Endothelial cell of umbilical vein (primary cell): ENCODE measurements at regions not wholly inside any gene's neighbourhood (a gene's known extent, or its start where the extent isn't known, plus 50 kb on each side); places are given as distances from the start of the nearest gene placed in this dataset.

Source experiments
- BruUV-seq: library from RNA; stranded (reverse); fragments of 400-500 nt; replicated peaks from 2 replicates; lab custom pipeline; 2021; lab: Mats Ljungman, UMichigan
- CTCF ChIA-PET: fragments of 300-600, 350-600 bp; sonication (Branson Sonifier 250); formaldehyde crosslinking; loops from one replicate; lab custom pipeline; 2021; ENCODE audit warnings: antibody characterized with exemption, inconsistent platforms; lab: Charles Lee
- POLR2A ChIA-PET: fragments of 300-600, 350-600 bp; sonication (Branson Sonifier 250); formaldehyde crosslinking; loops from one replicate; lab custom pipeline; 2021; ENCODE audit warnings: antibody characterized with exemption, inconsistent platforms; lab: Charles Lee
- DNase-seq: peaks from one replicate; pipeline ENCODE4 v3.0.0-alpha.2; 2011; ENCODE audit warnings: low read depth, low spot score
- FAIRE-seq: peaks from 2 replicates; lab custom pipeline; 2011; peaks lifted over from hg19 to GRCh38; lab: Jason Lieb, UNC
- H2AFZ ChIP-seq: 2 replicates; pipeline ENCODE4 v1.6.0; 2012; ENCODE audit warnings: low read depth, low read length, control low read depth, inconsistent platforms
- H3K27ac ChIP-seq: 2 replicates; pipeline ENCODE4 v1.5.1; 2011; ENCODE audit warnings: low read depth, mild to moderate bottlenecking, control low read depth, low read length, moderate library complexity; ENCODE audit not compliant: insufficient read depth
- H3K27me3 ChIP-seq, 2 experiments: 2 replicates each; pipeline versions ENCODE4 v1.6.0 to v1.6.1; 2011; ENCODE audit warnings: low read length in 2 of 2, mixed read lengths in 1 of 2; ENCODE audit not compliant: control insufficient read depth in 2 of 2, insufficient read depth in 2 of 2
- H3K36me3 ChIP-seq, 2 experiments: 2 replicates in 1 of 2; 3 replicates in 1 of 2; pipeline ENCODE4 v1.5.1; 2011; ENCODE audit warnings: low read length in 2 of 2, mild to moderate bottlenecking in 1 of 2, moderate library complexity in 1 of 2; ENCODE audit not compliant: control insufficient read depth in 2 of 2, insufficient read depth in 2 of 2; ENCODE audit errors: extremely low read depth in 1 of 2
- H3K4me1 ChIP-seq: 3 replicates; pipeline ENCODE4 v1.5.1; 2011; ENCODE audit warnings: mild to moderate bottlenecking, low read length; ENCODE audit not compliant: control insufficient read depth, insufficient read depth; ENCODE audit errors: extremely low read depth
- H3K4me2 ChIP-seq: 2 replicates; pipeline ENCODE4 v1.6.1; 2011; ENCODE audit warnings: low read length, control low read depth, mixed read lengths; ENCODE audit not compliant: insufficient read depth
- H3K4me3 ChIP-seq, 3 experiments: fragments of 200-600 bp in 1 of 3; sonication (generic), shearing (Covaris generic) in 1 of 3; replicated peaks in 1 of 3; 2 replicates each; pipeline ENCODE4 v1.5.1; 2011 to 2016; ENCODE audit warnings: control low read depth in 3 of 3, low read length in 3 of 3, mild to moderate bottlenecking in 2 of 3, inconsistent platforms in 1 of 3, low read depth in 1 of 3, moderate library complexity in 1 of 3; ENCODE audit not compliant: insufficient read depth in 1 of 3
- H3K79me2 ChIP-seq: 2 replicates; pipeline ENCODE4 v1.6.0; 2012; ENCODE audit warnings: low read length, inconsistent platforms; ENCODE audit not compliant: control insufficient read depth, insufficient read depth
- H3K9ac ChIP-seq: replicated peaks from 2 replicates; pipeline ENCODE3; 2011; ENCODE audit warnings: low read length, control low read depth; ENCODE audit not compliant: insufficient read depth; ENCODE audit errors: extremely low read depth
- H3K9me1 ChIP-seq: replicated peaks from 3 replicates; pipeline ENCODE4 v1.6.0; 2011; ENCODE audit warnings: mild to moderate bottlenecking, low read length; ENCODE audit not compliant: control insufficient read depth, insufficient read depth; ENCODE audit errors: extremely low read depth
- H3K9me3 ChIP-seq: replicated peaks from 2 replicates; pipeline ENCODE4 v1.5.1; 2012; ENCODE audit warnings: low read length, inconsistent platforms; ENCODE audit not compliant: control insufficient read depth, insufficient read depth
- H4K20me1 ChIP-seq: replicated peaks from 2 replicates; pipeline ENCODE3; 2011; ENCODE audit warnings: mild to moderate bottlenecking, low read length; ENCODE audit not compliant: control insufficient read depth, insufficient read depth; ENCODE audit errors: extremely low read depth
- FOS ChIP-seq: IDR thresholded peaks from 2 replicates; pipeline ENCODE4 v1.6.1; 2011; ENCODE audit warnings: mild to moderate bottlenecking, low read length, moderate library complexity, borderline replicate concordance; ENCODE audit not compliant: insufficient read depth
- GATA2 ChIP-seq: IDR thresholded peaks from 2 replicates; pipeline ENCODE4 v1.7.0; 2011; ENCODE audit warnings: low read depth, mild to moderate bottlenecking, moderate library complexity, mixed read lengths, low read length; ENCODE audit not compliant: insufficient read length, insufficient read depth
- JUN ChIP-seq: IDR thresholded peaks from 2 replicates; pipeline ENCODE4 v1.6.1; 2011; ENCODE audit warnings: borderline replicate concordance, low read depth; ENCODE audit not compliant: insufficient read length, insufficient read depth
- MYC ChIP-seq: IDR thresholded peaks from one replicate; pipeline ENCODE4 v1.6.1; 2011; ENCODE audit warnings: mild to moderate bottlenecking, low read depth, low read length
- POLR2A ChIP-seq: IDR thresholded peaks from 2 replicates; pipeline ENCODE4 v1.6.1; 2012; ENCODE audit warnings: low read depth, mild to moderate bottlenecking, control low read depth, low read length
- POLR2AphosphoS5 ChIP-seq: IDR thresholded peaks from 2 replicates; pipeline ENCODE4 v1.6.1; 2012; ENCODE audit warnings: low read depth, mild to moderate bottlenecking, control low read depth, low read length, moderate library complexity; ENCODE audit not compliant: insufficient read depth
- dilution Hi-C: fragments of 300-500 bp; cut with MboI; formaldehyde crosslinking; loops from one replicate; pipeline ENCODE4 v1.15.0; 2019; ENCODE audit warnings: low sequenced_read_pairs; ENCODE audit not compliant: extremely low pct_ligation_motif_present
- intact Hi-C: fragments of 100-400 bp; cut with micrococcal nuclease; formaldehyde crosslinking; loops from one replicate; pipeline ENCODE4 v1.10.0; 2022
- TF ChIP-seq, protein P1 (sequence below), 2 donors: IDR thresholded peaks; 1 replicate in 1 of 2; 2 replicates in 1 of 2; pipeline ENCODE4 v1.5.1; 2011; ENCODE audit warnings: low read length in 2 of 2, mild to moderate bottlenecking in 2 of 2, moderate library complexity in 2 of 2, control low read depth in 1 of 2, inconsistent platforms in 1 of 2, low read depth in 1 of 2; ENCODE audit not compliant: insufficient read depth in 1 of 2; ENCODE audit errors: extremely low read depth in 1 of 2

DNA sequence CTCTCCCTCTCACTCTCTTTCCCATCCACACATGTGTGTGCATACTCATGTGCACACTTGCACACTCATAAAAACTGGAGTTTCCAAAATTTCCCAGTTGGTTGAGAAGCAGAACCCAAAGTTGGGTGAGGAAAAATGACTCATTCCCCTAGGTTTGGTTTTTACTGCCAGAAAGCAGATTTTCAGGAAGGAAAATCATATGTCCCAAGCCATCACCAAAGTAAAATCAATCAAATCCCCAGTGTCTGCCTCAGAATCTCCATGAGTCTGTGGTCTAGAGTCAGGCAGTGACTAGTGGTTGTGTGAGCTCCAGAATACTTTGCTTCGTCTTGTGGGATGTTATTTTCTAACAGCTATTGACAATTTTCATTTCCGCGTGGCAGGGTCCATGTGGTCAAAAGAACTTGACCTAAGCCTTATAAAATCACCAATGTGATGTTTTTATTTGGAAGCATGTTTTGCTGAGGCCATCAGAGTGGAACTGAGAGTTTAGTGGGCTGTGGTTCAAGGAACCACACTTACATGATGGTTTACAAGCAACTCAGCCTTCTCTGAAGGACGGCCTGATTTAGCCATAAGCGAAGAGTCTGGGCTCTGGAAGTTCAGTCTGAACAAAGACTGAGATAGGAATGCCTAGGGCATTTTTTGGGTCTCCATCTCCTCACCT, 81.9 kb upstream of the CCN6 start:
- TF ChIP-seq POLR2AphosphoS5 (no peak), JUN (no peak), GATA2 (no peak), POLR2A (no peak), FOS (no peak), MYC (no peak)
- TF ChIP-seq, protein P1, sequence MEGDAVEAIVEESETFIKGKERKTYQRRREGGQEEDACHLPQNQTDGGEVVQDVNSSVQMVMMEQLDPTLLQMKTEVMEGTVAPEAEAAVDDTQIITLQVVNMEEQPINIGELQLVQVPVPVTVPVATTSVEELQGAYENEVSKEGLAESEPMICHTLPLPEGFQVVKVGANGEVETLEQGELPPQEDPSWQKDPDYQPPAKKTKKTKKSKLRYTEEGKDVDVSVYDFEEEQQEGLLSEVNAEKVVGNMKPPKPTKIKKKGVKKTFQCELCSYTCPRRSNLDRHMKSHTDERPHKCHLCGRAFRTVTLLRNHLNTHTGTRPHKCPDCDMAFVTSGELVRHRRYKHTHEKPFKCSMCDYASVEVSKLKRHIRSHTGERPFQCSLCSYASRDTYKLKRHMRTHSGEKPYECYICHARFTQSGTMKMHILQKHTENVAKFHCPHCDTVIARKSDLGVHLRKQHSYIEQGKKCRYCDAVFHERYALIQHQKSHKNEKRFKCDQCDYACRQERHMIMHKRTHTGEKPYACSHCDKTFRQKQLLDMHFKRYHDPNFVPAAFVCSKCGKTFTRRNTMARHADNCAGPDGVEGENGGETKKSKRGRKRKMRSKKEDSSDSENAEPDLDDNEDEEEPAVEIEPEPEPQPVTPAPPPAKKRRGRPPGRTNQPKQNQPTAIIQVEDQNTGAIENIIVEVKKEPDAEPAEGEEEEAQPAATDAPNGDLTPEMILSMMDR (IDR thresholded peaks at IDR 0.05; ENCODE audit: extremely low read depth in 1 of 2, insufficient read depth in 1 of 2, low read depth in 1 of 2, low read length in 2 of 2): no peak
- POLR2A ChIA-PET: no interaction called here
- Histone ChIP-seq H3K4me3 (no peak overlapping the region), H2AFZ (peak overlapping the region; percentile 87), H3K4me1 (peaks cover 24% of the 10 kb centered on the region), H3K9me1 (no peaks in the 10 kb centered on the region), H3K9me3 (no peaks in the 10 kb centered on the region), H3K27me3 (no peaks in the 10 kb centered on the region), H3K9ac (no peak overlapping the region), H3K79me2 (no peaks in the 10 kb centered on the region), H4K20me1 (no peaks in the 10 kb centered on the region), H3K4me2 (no peak overlapping the region), H3K27ac (peak overlapping the region; percentile 93), H3K36me3 (no peaks in the 10 kb centered on the region)
- intact Hi-C loops (loop anchor here (2.0 kb wide), 1 partner anchor 99 kb away; the partner anchor contains the start of gene FYN), dilution Hi-C loops (no loop called here)
- FAIRE-seq (no peak), DNase-seq (no peak)
- no TSS peak for BruUV-seq
- CTCF ChIA-PET: interaction anchor here (1.3 kb wide), 1 partner anchor 14 kb away, joined by 3 read pairs; no protein-coding TSS in a partner anchor
